GM12865 (cell line): ENCODE measurements at regions not wholly inside any gene's neighbourhood (a gene's known extent, or its start where the extent isn't known, plus 50 kb on each side); places are given as distances from the start of the nearest gene placed in this dataset.

Source experiments
- DNase-seq: peaks from one replicate; pipeline ENCODE4 v3.0.0; 2010; ENCODE audit warnings: low read depth
- H3K4me3 ChIP-seq: 2 replicates; pipeline ENCODE4 v1.5.1; 2011; ENCODE audit warnings: mild to moderate bottlenecking, low read depth, low read length, control low read depth
- TF ChIP-seq, protein P1 (sequence below): IDR thresholded peaks from 2 replicates; pipeline ENCODE4 v1.5.1; 2011; ENCODE audit warnings: low read length, control low read depth, low read depth, inconsistent platforms; ENCODE audit not compliant: insufficient read depth; ENCODE audit errors: missing control alignments

DNA sequence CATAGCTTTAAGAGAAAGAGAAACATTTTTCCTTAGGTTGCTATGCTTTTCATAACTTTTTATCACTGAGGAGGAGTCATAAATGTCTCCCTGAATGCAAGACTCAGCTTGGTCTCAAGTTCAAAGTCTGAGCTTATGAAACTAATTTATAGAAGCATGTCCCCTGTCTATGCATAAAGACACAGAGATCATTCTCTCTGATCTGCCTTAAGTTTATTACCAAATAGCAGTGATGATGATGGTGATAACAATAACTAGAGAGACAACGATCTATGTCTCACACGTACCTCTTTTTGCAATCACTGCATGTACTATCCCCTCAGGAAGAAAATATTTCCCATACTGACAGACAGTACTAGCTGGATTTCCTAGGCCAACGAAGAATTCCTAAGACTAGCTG lies 266.4 kb upstream of the G2E3 start:
- H3K4me3 ChIP-seq: no peak overlapping the region
- DNase-seq: no peak
- TF ChIP-seq, protein P1, sequence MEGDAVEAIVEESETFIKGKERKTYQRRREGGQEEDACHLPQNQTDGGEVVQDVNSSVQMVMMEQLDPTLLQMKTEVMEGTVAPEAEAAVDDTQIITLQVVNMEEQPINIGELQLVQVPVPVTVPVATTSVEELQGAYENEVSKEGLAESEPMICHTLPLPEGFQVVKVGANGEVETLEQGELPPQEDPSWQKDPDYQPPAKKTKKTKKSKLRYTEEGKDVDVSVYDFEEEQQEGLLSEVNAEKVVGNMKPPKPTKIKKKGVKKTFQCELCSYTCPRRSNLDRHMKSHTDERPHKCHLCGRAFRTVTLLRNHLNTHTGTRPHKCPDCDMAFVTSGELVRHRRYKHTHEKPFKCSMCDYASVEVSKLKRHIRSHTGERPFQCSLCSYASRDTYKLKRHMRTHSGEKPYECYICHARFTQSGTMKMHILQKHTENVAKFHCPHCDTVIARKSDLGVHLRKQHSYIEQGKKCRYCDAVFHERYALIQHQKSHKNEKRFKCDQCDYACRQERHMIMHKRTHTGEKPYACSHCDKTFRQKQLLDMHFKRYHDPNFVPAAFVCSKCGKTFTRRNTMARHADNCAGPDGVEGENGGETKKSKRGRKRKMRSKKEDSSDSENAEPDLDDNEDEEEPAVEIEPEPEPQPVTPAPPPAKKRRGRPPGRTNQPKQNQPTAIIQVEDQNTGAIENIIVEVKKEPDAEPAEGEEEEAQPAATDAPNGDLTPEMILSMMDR: no peak

DNA sequence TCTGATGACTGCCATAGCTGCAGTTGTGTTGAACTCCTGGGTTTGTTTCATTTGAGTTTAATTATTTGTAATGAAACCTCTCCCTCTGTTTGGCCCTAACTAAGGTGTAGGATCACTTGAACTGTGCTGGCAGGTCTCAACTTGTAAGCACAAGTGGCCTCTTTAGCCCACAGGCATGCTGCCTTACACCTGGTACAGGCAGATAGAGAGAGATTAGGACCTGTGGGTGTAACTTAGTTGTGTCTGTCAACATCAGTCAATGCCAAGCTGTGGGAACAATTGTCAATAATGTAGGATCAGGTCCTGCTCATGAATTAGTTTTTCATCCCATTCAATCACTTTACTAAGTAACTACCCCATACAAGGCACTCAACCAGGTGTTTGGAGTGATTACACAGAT lies 263.0 kb upstream of the G2E3 start:
- H3K4me3 ChIP-seq: no peak overlapping the region
- DNase-seq: no peak
- TF ChIP-seq, protein P1: no peak

DNA sequence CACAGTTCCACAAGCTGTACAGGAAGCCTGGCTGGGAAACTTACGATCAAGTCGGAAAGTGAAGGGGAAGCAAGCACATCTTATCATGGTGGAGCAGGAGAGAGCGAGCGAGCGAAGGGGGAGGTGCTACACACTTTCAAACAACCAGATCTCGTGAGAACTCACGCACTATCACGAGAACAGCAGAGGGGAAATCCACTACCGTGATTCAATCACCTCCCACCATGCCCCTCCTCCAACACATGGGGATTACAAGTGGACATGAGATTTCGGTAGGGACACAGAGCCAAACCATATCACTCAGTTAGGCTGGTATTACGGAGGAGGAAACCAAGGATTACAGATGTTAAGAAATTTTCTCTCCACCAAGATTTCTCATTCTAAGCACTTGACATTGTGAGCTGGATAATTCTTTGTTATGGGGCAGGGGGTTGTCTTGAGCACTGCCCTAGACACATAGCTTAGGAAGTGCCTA lies 262.0 kb upstream of the G2E3 start:
- DNase-seq: peak; percentile 3
- no peak overlapping the region for H3K4me3 ChIP-seq

DNA sequence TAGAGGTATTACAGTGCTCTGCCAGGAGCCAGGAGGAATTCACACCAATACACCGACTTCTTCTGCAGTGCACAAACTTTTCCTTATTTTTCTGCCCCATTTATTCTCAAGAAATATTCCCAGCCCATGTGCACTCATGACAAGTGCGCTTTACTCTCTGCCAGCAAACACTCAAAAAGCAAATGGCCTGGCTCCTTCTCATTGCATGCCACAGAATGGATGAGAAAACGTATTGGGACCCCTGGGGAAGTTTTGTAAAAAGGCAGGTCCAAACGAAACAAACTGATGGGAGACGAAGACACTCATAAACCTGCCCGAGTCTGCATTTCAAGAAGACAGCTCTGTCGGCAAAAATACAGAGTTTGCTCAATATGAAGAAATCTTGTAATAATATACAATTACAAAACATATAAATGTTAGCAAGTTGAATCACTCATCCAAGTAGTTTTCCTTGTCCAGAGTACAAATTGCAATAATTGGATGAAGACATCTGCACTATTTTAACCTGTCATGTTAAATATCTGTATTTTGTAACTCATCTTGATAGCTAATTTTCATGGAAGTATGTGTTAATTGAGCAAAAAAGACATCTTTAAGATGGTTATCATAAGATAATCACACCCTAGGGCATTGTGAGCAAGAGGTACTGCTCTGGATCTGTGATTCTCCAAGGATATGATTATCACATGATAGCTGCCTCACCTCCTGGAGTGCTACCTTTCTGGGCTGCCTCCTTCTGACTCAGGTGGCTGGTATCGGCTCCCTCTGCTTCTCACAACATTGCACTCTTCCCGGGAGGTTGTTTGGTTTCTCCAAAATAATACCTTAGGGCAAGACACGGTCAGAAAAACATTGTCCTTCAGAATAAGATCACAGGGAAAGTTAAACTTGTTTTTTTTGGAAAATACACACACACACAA lies 260.8 kb upstream of the G2E3 start:
- TF ChIP-seq, protein P1: no peak
- DNase-seq: no peak
- H3K4me3 ChIP-seq: no peak overlapping the region

More for the DNA sequence above, 262.0 kb upstream of the G2E3 start:
- TF ChIP-seq, protein P1: no peak

DNA sequence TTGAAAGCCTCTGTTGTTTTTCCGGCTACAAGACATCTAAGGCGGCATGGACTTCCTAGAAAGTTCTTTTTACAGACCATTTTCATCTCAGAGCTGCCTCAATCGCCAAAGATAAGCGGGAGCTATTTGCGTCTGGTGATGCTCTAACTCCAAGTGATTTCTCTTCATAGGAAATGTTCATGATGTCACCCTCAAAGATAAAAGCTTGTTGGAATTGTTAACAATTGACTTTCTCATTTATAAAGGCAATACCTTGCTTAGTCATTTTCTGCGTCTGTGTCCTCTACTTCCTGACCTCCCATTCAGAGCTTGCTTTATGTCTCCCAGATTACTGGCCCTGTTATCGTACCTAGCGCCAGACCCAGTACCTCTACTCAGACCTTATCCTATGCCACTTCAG lies 259.0 kb upstream of the G2E3 start:
- TF ChIP-seq, protein P1: no peak

DNA sequence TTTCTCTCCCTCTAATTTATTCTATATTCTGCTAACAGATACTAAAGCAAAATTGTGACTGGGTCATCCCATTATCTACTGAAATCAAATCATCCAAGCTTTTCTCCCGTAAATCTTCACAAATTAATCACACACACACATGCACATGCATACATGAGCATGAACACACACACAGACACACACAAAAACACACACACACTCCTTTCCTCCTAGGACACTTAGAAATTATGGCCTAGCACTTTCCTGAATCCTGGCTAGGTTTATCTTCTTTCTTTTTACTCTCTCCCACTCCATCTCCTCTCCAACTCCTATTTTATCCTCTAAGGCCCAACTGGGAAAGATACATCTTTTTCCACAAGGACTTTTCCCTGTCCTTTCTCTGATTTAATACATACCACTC lies 255.6 kb upstream of the G2E3 start:
- DNase-seq: no peak
- TF ChIP-seq, protein P1: no peak
- H3K4me3 ChIP-seq: no peak overlapping the region

More for the DNA sequence above, 259.0 kb upstream of the G2E3 start:
- no peak overlapping the region for H3K4me3 ChIP-seq
- no peak for DNase-seq

DNA sequence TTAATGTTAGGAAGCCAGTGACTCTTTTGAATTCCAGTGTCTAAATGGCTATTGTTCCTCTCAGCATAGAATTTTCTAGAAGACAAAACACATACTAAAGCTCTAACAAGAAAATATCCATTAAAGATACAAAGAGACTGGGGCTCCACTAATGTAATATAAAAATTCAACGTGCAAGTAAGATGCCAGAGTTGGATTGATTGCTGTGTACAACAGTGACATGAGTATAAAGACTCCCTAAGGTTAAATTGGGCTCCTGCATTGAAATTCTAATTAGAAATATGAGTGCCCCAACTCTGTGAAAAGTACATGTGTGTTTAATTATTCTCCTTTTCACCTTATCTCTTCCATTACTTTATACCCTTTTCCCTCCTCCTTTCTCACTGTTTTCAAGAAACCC lies 253.6 kb upstream of the G2E3 start:
- H3K4me3 ChIP-seq: no peak overlapping the region
- DNase-seq: no peak
- TF ChIP-seq, protein P1: no peak
